Sigmoid colon (tissue), 6 donors: ENCODE measurements at regions not wholly inside any gene's neighbourhood (a gene's known extent, or its start where the extent isn't known, plus 50 kb on each side); places are given as distances from the start of the nearest gene placed in this dataset.

ENCODE experiments used
- DNase-seq: peaks from one replicate; pipeline ENCODE4 v3.0.0-alpha.2; 2019
- H3K27ac ChIP-seq, 4 donors: fragments of 200-600 bp; sonication (generic); one replicate each; pipeline ENCODE4 v1.5.1; 2016 to 2019; ENCODE audit warnings: mild to moderate bottlenecking in 1 of 4
- H3K27me3 ChIP-seq, 3 donors: fragments of 200-600 bp; sonication (generic); one replicate each; pipeline ENCODE4 v1.5.1; 2019; ENCODE audit warnings: mild to moderate bottlenecking in 1 of 3
- H3K36me3 ChIP-seq, 4 donors: fragments of 200-600 bp; sonication (generic); one replicate each; pipeline ENCODE4 v1.5.1; 2016 to 2019
- H3K4me1 ChIP-seq, 4 donors: fragments of 200-600 bp; sonication (generic); one replicate each; pipeline ENCODE4 v1.5.1; 2017 to 2019
- H3K4me3 ChIP-seq, 4 donors: fragments of 200-600 bp; sonication (generic); one replicate each; pipeline ENCODE4 v1.5.1; 2017 to 2019; ENCODE audit warnings: mild to moderate bottlenecking in 2 of 4, moderate library complexity in 1 of 4
- H3K9me3 ChIP-seq, 4 donors: fragments of 200-600 bp in 3 of 4; sonication (generic) in 3 of 4; one replicate each; pipeline versions ENCODE4 v1.5.1 to v1.6.1; 2013 to 2019
- CTCF ChIP-seq, 4 experiments: fragments of 450-650 bp in 3 of 4; fragments of 200-600 bp in 1 of 4; IDR thresholded peaks; one replicate each; pipeline ENCODE4 v1.5.1; 2016 to 2019; ENCODE audit warnings: antibody characterized with exemption in 4 of 4, mild to moderate bottlenecking in 3 of 4, moderate library complexity in 2 of 4
- EP300 ChIP-seq, 4 donors: sonication (generic); formaldehyde crosslinking; IDR thresholded peaks; one replicate each; pipeline ENCODE4 v1.6.1; 2017; ENCODE audit warnings: antibody characterized with exemption in 4 of 4
- POLR2A ChIP-seq, 2 donors: fragments of 450-650 bp; IDR thresholded peaks; one replicate each; pipeline ENCODE4 v1.6.1; 2016; ENCODE audit warnings: antibody characterized with exemption in 2 of 2, mild to moderate bottlenecking in 2 of 2, moderate library complexity in 2 of 2
- POLR2AphosphoS5 ChIP-seq, 4 donors: sonication (generic); formaldehyde crosslinking; IDR thresholded peaks; one replicate each; pipeline ENCODE4 v1.6.1; 2017; ENCODE audit warnings: antibody characterized with exemption in 4 of 4
- WGBS, 2 donors: extraction: QIAGEN DNeasy Blood & Tissue Kit; methylation state at CpG; one replicate each; pipeline ENCODE4 v1.1.7; 2013; 5-methylcytosine and 5-hydroxymethylcytosine counted together
- intact Hi-C: fragments of 100-400 bp; cut with DNase I; formaldehyde crosslinking; loops from one replicate; pipeline ENCODE4 v1.15.1; 2023
- donor health status: healthy with polysubstance abuse.
- donor health status: healthy.

- 94 to 96% methylated on average over 4 of the region's 4 CpGs for WGBS, 2 donors
Measured at GRCh38 chr21:28144653-28145052, 848.0 kb downstream of the LTN1 start.

GRCh38 chr21:28144089-28144488, 848.6 kb downstream of the LTN1 start:
- Histone ChIP-seq H3K4me1 (peaks cover 0 to 51% (median 6%) of the 10 kb centered on the region in 4 donors), H3K27me3 (no peaks in the 10 kb centered on the region), H3K36me3 (no peaks in the 10 kb centered on the region), H3K4me3 (no peak overlapping the region), H3K9me3 (no peaks in the 10 kb centered on the region), H3K27ac (no peak overlapping the region)
- intact Hi-C loops = no loop called here
- no peak for DNase-seq
- no peak for TF ChIP-seq POLR2AphosphoS5 (IDR thresholded peaks at IDR 0.05)
- no peak for TF ChIP-seq POLR2A (IDR thresholded peaks at IDR 0.05)
- no peak for TF ChIP-seq EP300 (IDR thresholded peaks at IDR 0.05)

More at GRCh38 chr21:28144653-28145052, 848.0 kb downstream of the LTN1 start:
- no peaks in the 10 kb centered on the region for H3K9me3 ChIP-seq
- intact Hi-C loops = no loop called here
- DNase-seq = no peak
- H3K36me3 ChIP-seq = no peaks in the 10 kb centered on the region
- peaks cover 0 to 51% (median 6%) of the 10 kb centered on the region in 4 donors for H3K4me1 ChIP-seq
- no peaks in the 10 kb centered on the region for H3K27me3 ChIP-seq
- TF ChIP-seq POLR2AphosphoS5 (IDR thresholded peaks at IDR 0.05) = no peak
- TF ChIP-seq CTCF (IDR thresholded peaks at IDR 0.05) = no peak
- TF ChIP-seq EP300 (IDR thresholded peaks at IDR 0.05) = no peak
- TF ChIP-seq POLR2A (IDR thresholded peaks at IDR 0.05) = no peak
- H3K4me3 ChIP-seq = no peak overlapping the region
- H3K27ac ChIP-seq = no peak overlapping the region

GRCh38 chr21:28142697-28143096, 850.0 kb downstream of the LTN1 start:
- Histone ChIP-seq H3K27ac (peak overlapping the region; percentile 23 to 55 (median 38)), H3K27me3 (no peaks in the 10 kb centered on the region), H3K4me1 (peaks cover 0 to 41% (median 6%) of the 10 kb centered on the region in 4 donors), H3K36me3 (no peaks in the 10 kb centered on the region), H3K4me3 (no peak overlapping the region), H3K9me3 (no peaks in the 10 kb centered on the region)
- intact Hi-C loops = no loop called here
- peak in 1 of 4 donors; percentile 39 for TF ChIP-seq POLR2AphosphoS5 (IDR thresholded peaks at IDR 0.05)
- TF ChIP-seq EP300 (IDR thresholded peaks at IDR 0.05) = no peak
- TF ChIP-seq CTCF (IDR thresholded peaks at IDR 0.05) = no peak
- TF ChIP-seq POLR2A (IDR thresholded peaks at IDR 0.05) = no peak
- no peak for DNase-seq

- WGBS, 2 donors = 94% methylated on average over 2 of the region's 2 CpGs
- Histone ChIP-seq H3K4me3 (no peak overlapping the region), H3K27me3 (no peaks in the 10 kb centered on the region), H3K36me3 (no peaks in the 10 kb centered on the region), H3K4me1 (peaks cover 0 to 11% (median 5%) of the 10 kb centered on the region in 4 donors), H3K27ac (no peak overlapping the region), H3K9me3 (no peaks in the 10 kb centered on the region)
- TF ChIP-seq EP300 (IDR thresholded peaks at IDR 0.05) (no peak), POLR2A (IDR thresholded peaks at IDR 0.05) (no peak), POLR2AphosphoS5 (IDR thresholded peaks at IDR 0.05) (no peak), CTCF (IDR thresholded peaks at IDR 0.05) (no peak)
- DNase-seq = no peak
- intact Hi-C loops = no loop called here
Measured at GRCh38 chr21:28138272-28138671, 854.4 kb downstream of the LTN1 start.

- Histone ChIP-seq H3K27me3 (no peaks in the 10 kb centered on the region), H3K4me1 (no peaks in the 10 kb centered on the region), H3K27ac (no peak overlapping the region), H3K9me3 (no peaks in the 10 kb centered on the region), H3K36me3 (no peaks in the 10 kb centered on the region), H3K4me3 (no peak overlapping the region)
- 54 to 73% methylated on average over 3 of the region's 3 CpGs for WGBS, 2 donors
- intact Hi-C loops = no loop called here
- TF ChIP-seq POLR2AphosphoS5 (IDR thresholded peaks at IDR 0.05) = peak in 1 of 4 donors; percentile 26
- TF ChIP-seq CTCF (IDR thresholded peaks at IDR 0.05) = no peak
- DNase-seq = no peak
Measured at GRCh38 chr21:28136656-28137255, 855.9 kb downstream of the LTN1 start.
